GM21717 (cell line): ENCODE measurements at regions not wholly inside any gene's neighbourhood (a gene's known extent, or its start where the extent isn't known, plus 50 kb on each side); places are given as distances from the start of the nearest gene placed in this dataset.

Experiments
- ATAC-seq: cut with Tn5 transposase; IDR thresholded peaks from one replicate; pipeline ENCODE4 v1.9.1; 2021; ENCODE audit warnings: mild to moderate bottlenecking, moderate library complexity; ENCODE audit not compliant: unreplicated experiment

DNA sequence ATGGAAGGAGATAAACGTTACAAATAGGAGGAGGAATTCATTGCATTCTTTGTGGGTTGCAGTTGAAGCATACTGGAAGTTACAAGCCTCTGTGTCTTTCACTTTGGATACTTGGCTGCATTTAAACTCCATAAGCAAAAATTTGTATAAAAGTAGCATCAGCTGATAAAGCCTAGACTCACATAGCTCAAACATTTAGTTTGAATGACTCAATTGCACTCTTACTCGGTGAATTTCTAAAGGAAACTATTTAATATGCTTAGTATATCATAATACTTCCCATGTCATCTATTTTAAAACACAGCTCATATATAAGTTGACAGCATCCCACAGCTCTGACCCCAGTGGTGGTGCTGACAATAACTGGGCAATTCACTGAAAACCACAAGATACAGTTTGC lies 596.6 kb upstream of the ZNF608 start:
- ATAC-seq, result no peak

DNA sequence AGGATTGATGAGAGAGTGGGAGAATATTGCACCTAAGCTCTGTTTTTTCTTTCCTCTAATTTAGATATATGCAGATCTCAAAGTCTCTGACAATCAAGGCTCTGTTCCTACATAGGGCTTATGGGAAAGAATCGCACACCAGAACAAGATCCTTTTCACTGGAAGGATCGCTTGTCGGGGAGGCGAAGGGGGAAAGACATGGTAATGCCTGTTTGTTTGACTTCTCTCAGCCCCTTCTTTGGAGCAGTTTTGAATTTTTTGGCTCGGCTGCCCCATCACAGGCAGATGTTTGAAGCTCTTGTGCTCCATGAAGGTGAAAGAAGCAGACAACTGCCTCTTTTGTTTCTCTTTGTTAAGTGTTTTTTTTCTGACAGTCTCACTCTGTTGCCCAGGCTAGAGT lies 599.9 kb upstream of the ZNF608 start:
- ATAC-seq, result no peak

GRCh38 chr5:125348221-125348692 lies 601.8 kb upstream of the ZNF608 start:
- ATAC-seq, result no peak

DNA sequence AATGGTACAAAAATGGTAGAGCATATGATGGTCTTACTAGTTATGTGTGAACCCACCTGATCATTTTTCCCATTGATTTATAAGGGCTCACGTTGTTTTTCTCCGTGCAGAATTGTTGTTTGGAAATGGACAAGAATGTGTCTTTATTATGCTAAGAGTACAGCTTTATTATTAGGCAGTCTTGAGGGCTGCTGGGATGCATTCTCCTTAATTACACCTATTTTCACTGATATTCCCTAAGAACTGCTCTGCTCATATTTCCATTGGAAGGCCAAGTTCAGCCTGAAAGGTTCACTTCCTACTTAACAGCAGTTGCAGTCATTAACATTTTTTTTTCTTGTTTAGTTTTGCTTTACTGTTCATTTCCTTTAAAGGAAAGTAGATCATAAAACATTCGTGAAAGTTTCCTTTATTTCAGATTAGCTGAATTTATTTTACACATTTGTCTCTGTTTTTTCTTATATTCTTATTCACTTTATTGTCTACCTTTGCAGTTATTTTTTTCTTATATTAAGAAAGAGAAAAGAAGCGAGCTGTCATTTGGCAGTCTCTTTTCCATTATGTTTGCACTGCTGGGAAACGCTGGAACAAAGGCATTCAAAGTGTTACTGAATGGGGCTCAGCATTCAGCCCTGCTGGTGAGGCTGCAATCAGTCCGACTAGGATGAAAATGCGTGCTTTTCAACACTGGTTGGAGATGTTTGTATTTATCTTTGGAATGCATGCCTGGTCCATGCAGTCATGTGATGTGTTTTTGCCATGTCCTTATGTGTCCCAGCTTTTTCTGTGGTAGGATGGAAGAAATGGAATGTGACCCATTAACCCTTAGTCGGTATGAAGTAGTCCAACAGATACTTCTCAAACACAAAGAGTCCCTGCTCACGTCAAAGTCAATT lies 602.7 kb upstream of the ZNF608 start:
- ATAC-seq, result no peak

GRCh38 chr5:125357660-125358059 lies 611.2 kb upstream of the ZNF608 start:
- no peak for ATAC-seq

GRCh38 chr5:125365747-125366146 lies 619.3 kb upstream of the ZNF608 start:
- ATAC-seq, result no peak

DNA sequence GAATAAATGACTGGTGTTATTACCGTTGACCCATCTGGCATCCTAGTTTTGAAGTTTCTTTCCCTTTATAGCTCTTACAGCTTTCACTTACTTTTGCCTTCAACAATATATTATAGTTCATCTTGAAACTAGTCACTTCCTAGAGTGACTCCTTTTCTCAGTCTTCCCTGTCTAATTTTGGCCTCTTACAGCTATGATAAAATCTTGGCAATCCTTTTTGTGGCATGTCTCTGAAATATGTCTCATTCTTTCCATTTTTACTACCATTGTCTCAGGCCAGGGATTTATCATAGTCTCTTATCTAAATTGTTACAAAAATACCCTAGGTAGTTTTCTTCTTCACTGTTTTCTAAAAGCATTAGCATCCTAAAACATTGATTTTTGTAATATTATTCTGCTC lies 621.3 kb upstream of the ZNF608 start:
- no peak for ATAC-seq

- ATAC-seq, result no peak
Measured at GRCh38 chr5:125370461-125371205, 624.2 kb upstream of the ZNF608 start.

DNA sequence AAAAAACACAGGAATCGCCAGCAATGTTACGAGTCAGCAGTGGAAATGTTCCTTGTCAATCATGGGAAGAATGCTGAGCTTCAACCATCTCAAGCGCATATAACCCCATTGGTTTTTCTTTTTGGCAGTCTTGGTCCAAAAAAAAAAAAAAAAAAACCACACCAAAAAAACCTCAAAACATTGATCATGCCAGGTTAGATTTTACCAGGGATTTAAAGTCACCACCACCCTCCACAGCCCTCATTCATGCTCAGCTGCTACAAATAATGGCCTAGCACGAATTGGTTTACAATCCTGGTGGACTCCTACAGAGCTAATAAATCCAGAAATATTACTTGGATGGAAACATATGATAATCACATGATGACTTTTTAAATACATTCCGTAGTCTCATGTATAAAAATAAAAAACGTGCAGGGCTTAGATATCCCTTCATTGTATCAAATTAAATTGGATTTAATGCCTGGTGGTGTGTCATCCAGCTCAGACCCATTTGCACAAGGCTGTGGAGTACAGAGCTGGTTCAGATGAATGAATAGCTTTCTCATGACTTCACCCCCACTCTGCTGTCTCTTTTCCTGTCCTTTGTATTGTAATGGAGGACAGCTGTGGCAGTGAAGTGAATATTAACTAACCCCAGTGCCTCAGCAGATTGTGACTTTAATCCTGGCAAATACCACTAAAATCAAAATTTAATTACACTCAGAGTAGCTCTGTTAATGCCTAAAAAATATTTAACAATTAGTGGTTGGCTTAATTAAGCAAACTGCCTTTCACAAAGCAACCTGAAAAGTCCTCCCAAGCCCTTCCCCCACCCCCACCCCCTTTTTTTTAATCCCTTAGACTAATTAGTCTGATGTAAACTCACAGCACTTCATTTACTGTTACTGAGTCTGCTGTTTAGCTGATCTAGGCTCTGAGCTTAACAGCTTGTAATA lies 626.5 kb upstream of the ZNF608 start:
- ATAC-seq, result no peak

DNA sequence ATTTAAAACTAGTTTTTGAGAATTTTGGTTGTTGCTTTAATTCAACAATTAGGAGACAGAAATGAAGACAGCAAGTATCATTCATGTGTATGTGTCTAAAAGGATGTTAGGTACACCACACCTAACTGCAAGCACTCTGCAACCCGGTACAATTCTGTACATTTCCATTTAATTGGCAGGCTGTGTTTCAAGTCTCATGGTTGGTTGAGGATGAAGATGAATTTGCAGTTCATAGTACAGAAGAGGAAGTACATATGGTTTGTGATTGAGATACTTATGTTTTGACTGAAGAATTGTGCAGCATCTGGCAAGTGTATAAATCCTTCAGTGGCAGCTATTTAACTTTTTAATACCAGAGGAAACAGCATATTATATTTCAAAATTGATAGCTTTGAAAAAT lies 628.7 kb upstream of the ZNF608 start:
- ATAC-seq, result no peak

- no peak for ATAC-seq
Measured at GRCh38 chr5:125376059-125376641, 629.7 kb upstream of the ZNF608 start.

- ATAC-seq, result no peak
Measured at GRCh38 chr5:125377141-125377540, 630.7 kb upstream of the ZNF608 start.

GRCh38 chr5:125381290-125381689 lies 634.9 kb upstream of the ZNF608 start:
- no peak for ATAC-seq

- ATAC-seq, result no peak
Measured at GRCh38 chr5:125384071-125384470, 637.6 kb upstream of the ZNF608 start.

DNA sequence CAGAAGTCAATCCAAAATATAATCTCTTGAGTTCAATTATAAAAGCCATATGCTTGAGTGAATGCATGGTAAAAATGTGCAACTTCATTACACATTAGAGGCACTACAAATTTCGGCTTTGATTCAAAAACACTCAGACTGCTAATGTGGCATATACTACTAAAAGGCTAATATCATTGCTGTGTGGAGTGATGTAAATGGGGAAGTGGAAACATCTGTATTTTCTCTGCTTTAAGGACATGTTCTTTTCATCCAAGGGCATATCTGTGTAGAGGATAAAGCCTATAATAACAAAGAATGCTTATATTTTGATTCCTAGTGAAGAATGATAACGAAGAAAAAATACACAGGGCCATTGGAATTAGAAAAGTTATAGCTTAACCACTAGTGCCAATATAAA lies 643.9 kb upstream of the ZNF608 start:
- no peak for ATAC-seq

- ATAC-seq, result no peak
Measured at GRCh38 chr5:125393221-125393815, 646.9 kb upstream of the ZNF608 start.

DNA sequence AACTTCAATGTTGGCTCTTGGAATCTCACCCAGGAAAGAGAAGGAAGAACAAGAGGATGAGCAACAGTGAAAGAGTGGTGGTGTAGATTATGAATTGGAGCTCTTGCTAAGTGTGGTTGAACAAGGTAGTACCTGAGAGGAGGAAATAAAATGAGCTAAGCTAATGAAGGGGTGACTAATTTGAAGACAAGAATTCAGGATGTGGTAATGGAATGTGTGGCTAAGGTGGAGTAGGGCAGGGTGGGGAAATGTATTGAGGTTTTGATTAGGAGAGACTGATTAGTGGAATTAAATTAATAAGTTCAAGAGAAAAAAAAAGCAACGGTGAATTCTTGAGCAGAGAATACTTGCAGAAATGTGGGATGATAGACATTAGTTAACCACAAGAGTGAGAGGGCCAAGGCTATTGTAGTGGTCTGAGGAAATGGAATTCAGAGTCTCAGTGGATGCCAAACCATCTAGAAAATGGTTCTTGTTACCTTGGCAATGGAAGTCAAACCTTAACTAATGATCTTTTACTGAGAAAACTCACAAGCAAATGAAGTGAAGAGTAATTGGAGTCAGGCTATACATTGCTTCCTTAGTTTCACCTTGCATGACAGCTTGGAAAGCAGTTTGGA lies 648.3 kb upstream of the ZNF608 start:
- ATAC-seq, result no peak

- no peak for ATAC-seq
Measured at GRCh38 chr5:125396462-125396861, 650.0 kb upstream of the ZNF608 start.

- ATAC-seq, result no peak
Measured at GRCh38 chr5:125398466-125398865, 652.0 kb upstream of the ZNF608 start.

DNA sequence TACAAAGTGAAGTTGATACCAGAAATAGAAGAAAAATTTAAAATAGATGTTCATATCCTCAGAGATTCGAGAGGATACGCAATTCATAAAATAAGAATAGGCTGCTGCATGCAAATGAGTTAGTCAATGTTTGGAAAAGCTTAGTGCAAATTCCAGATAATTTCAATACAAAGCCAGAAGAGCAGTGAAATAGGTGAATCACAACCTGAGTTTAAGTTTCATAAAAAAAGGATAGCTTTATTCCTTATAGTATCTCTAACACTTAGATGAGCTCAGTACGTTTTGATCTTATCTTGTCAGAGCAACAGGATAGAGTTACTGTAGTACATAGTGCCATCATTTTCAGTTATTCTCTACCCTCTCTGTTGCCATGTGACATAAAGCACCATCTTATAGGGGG lies 653.4 kb upstream of the ZNF608 start:
- no peak for ATAC-seq
